Thoracic aorta (tissue), 2 donors: ENCODE measurements at regions not wholly inside any gene's neighbourhood (a gene's known extent, or its start where the extent isn't known, plus 50 kb on each side); places are given as distances from the start of the nearest gene placed in this dataset.

ENCODE experiments used
- ATAC-seq: fragments of 150-250 bp; one replicate; pipeline ENCODE4 v1.8.0; 2017; ENCODE audit warnings: low read depth; ENCODE audit not compliant: insufficient number of reproducible peaks, low FRiP score
- DNase-seq: peaks from one replicate; pipeline ENCODE4 v3.0.0-alpha.2; 2020; ENCODE audit warnings: low spot score
- H3K27ac ChIP-seq, 2 donors: fragments of 200-600 bp; sonication (generic); 1 replicate in 1 of 2; 2 replicates in 1 of 2; pipeline ENCODE4 v1.5.1; 2016; ENCODE audit warnings: mild to moderate bottlenecking in 2 of 2, moderate library complexity in 2 of 2
- H3K27me3 ChIP-seq: fragments of 200-600 bp; sonication (generic); replicated peaks from 2 replicates; pipeline ENCODE4 v1.6.0; 2016; ENCODE audit warnings: mild to moderate bottlenecking; ENCODE audit not compliant: insufficient read depth
- H3K36me3 ChIP-seq: fragments of 200-600 bp; sonication (generic); one replicate; pipeline ENCODE4 v1.5.1; 2016
- H3K4me1 ChIP-seq, 2 donors: fragments of 200-600 bp; sonication (generic); 1 replicate in 1 of 2; 2 replicates in 1 of 2; pipeline versions ENCODE4 v1.5.1 to v1.6.0; 2016; ENCODE audit warnings: low read depth in 2 of 2, mild to moderate bottlenecking in 1 of 2; ENCODE audit not compliant: control insufficient read depth in 1 of 2
- H3K4me3 ChIP-seq: fragments of 200-600 bp; sonication (generic); 2 replicates; pipeline ENCODE4 v1.5.1; 2016; ENCODE audit warnings: mild to moderate bottlenecking
- H3K9me3 ChIP-seq: fragments of 200-600 bp; sonication (generic); 2 replicates; pipeline ENCODE4 v1.5.1; 2016
- TF ChIP-seq, protein P1 (sequence below): fragments of 200-600 bp; sonication (generic); IDR thresholded peaks from one replicate; pipeline ENCODE4 v1.5.1; 2019; ENCODE audit warnings: antibody characterized with exemption

DNA sequence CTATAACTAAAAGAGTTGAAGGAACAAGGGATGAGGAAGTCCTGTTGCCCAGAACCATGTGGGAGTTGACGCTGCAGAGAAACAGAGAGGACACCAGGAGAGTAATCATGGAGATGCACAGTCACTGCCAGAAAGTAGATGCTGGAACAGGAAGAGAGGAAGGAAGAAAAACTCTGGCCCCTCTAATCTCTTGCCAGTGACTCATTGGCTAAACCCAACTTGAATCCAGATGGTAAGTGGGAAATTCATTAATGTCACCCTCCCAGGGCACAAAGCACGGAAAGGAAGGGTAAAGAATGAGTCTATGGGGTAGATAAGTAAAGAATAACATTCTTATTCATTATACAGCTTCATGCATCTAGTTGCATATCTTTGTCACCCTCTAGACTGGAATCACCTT is 631.9 kb downstream of the PRELID2 start:
- H3K4me1 ChIP-seq = no peaks in the 10 kb centered on the region
- H3K9me3 ChIP-seq = no peaks in the 10 kb centered on the region
- H3K4me3 ChIP-seq = no peak overlapping the region
- ATAC-seq = no peak
- no peak for DNase-seq
- no peaks in the 10 kb centered on the region for H3K27me3 ChIP-seq
- TF ChIP-seq, protein P1, sequence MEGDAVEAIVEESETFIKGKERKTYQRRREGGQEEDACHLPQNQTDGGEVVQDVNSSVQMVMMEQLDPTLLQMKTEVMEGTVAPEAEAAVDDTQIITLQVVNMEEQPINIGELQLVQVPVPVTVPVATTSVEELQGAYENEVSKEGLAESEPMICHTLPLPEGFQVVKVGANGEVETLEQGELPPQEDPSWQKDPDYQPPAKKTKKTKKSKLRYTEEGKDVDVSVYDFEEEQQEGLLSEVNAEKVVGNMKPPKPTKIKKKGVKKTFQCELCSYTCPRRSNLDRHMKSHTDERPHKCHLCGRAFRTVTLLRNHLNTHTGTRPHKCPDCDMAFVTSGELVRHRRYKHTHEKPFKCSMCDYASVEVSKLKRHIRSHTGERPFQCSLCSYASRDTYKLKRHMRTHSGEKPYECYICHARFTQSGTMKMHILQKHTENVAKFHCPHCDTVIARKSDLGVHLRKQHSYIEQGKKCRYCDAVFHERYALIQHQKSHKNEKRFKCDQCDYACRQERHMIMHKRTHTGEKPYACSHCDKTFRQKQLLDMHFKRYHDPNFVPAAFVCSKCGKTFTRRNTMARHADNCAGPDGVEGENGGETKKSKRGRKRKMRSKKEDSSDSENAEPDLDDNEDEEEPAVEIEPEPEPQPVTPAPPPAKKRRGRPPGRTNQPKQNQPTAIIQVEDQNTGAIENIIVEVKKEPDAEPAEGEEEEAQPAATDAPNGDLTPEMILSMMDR = no peak
- no peaks in the 10 kb centered on the region for H3K36me3 ChIP-seq
- H3K27ac ChIP-seq = no peak overlapping the region

DNA sequence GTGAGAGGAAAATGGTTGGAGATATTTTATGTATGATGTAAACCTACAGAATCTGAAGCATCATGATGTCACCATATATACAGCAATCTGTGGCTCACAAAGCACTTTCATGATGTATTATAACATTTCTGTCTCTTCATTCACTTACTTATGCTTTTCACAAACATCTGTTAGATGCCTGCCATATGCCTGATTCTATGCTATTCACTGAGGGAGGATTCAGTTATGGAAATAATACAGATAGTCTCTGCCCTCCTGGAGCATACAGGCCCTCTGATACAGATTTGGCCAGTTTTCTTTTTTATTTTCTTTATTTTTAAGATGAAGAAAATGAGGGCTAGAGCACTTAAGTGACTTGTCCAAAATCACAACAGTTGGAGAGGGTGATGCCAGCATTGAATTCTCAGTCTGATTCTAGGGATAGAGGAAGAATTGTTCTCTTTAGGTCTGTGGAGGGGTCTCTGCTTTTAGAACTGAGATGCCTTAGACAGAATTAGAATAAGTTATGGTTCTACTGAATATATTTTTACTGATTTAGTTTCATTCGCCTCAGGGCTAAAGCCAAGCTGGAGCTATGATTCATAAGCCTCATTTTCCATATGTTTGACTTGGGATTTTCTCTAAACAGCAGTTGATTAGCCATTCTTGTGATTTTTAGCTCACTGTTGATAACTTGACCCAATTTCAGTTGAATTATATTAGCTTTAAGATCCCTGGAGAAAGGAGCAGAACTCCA is 636.4 kb downstream of the PRELID2 start:
- no peak for ATAC-seq
- Histone ChIP-seq H3K36me3 (no peaks in the 10 kb centered on the region), H3K27ac (no peak overlapping the region), H3K27me3 (no peaks in the 10 kb centered on the region), H3K4me1 (no peaks in the 10 kb centered on the region), H3K4me3 (no peak overlapping the region), H3K9me3 (no peaks in the 10 kb centered on the region)
- TF ChIP-seq, protein P1 = no peak
- DNase-seq = no peak

DNA sequence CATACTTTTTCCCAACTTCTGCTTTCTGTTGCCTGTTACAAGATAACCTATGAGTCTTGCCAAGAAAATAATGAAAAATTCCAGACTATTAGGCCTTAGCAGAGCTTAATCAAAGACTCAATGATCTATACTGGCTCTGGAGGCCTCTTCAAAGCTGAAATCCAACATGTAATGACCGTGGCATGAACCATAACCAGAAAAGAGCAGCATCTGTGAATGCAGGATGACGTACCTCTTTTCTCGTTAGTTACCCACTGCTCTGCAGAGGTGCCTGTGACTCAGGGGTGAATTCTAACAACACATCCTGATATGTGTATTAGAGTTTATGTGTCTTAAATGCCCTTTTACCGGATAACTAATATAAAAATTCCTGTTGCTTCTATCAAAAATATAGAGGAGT is 645.4 kb downstream of the PRELID2 start:
- H3K4me3 ChIP-seq = no peak overlapping the region
- no peaks in the 10 kb centered on the region for H3K4me1 ChIP-seq
- no peak overlapping the region for H3K27ac ChIP-seq
- TF ChIP-seq, protein P1 = no peak
- H3K9me3 ChIP-seq = no peaks in the 10 kb centered on the region
- no peak for ATAC-seq
- H3K27me3 ChIP-seq = no peaks in the 10 kb centered on the region
- H3K36me3 ChIP-seq = no peaks in the 10 kb centered on the region
- DNase-seq = no peak

DNA sequence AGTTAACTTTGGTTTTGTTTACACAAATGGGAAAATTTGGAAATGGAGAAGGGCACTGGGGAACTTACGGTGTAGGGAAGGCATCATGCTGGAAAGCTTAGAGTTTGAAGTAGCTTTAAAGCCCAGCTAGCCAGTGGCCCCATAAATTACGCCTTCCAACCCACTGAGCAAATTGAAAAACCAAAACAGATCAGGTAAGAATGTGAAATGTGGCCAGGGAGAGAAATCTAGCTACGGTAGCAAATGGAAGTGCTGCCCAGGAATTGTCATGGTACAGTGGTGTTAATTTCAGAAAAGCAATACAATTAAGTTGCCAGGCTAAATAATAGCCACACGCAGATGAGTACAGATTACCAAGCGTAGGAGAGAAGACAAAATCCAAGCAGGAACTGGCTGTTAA is 654.8 kb downstream of the PRELID2 start:
- Histone ChIP-seq H3K4me3 (no peak overlapping the region), H3K27ac (no peak overlapping the region), H3K27me3 (no peaks in the 10 kb centered on the region), H3K36me3 (no peaks in the 10 kb centered on the region), H3K9me3 (no peaks in the 10 kb centered on the region), H3K4me1 (no peaks in the 10 kb centered on the region)
- DNase-seq = no peak
- TF ChIP-seq, protein P1 = no peak
- ATAC-seq = no peak

- no peak for DNase-seq
- no peaks in the 10 kb centered on the region for H3K4me1 ChIP-seq
- no peak overlapping the region for H3K27ac ChIP-seq
- TF ChIP-seq, protein P1 = no peak
- ATAC-seq = no peak
- H3K36me3 ChIP-seq = no peaks in the 10 kb centered on the region
- H3K9me3 ChIP-seq = no peaks in the 10 kb centered on the region
- no peak overlapping the region for H3K4me3 ChIP-seq
- no peaks in the 10 kb centered on the region for H3K27me3 ChIP-seq
Observed at GRCh38 chr5:145178641-145179523, 656.3 kb downstream of the PRELID2 start.
